B cell (primary cell): ENCODE measurements at regions not wholly inside any gene's neighbourhood (a gene's known extent, or its start where the extent isn't known, plus 50 kb on each side); places are given as distances from the start of the nearest gene placed in this dataset.
"Not testable (repeated sequence)": the region's sequence is repeated elsewhere in the genome, so short reads cannot be mapped to it uniquely, and the experiment has no call there.

Source experiments
- ATAC-seq: fragments of 200-7000 bp; cut with Tn5 transposase; one replicate; pipeline ENCODE4 v1.10.0; 2021; ENCODE audit warnings: low read depth, mild to moderate bottlenecking, moderate number of reproducible peaks, moderate library complexity
- CTCF ChIA-PET: fragments of 350-600 bp; sonication (Branson Sonifier 250); formaldehyde crosslinking; loops from one replicate; lab custom pipeline; 2021; ENCODE audit warnings: antibody characterized with exemption, inconsistent platforms; lab: Charles Lee
- POLR2A ChIA-PET: fragments of 350-600 bp; sonication (Branson Sonifier 250); formaldehyde crosslinking; loops from one replicate; lab custom pipeline; 2021; ENCODE audit warnings: antibody characterized with exemption; lab: Charles Lee
- DNase-seq: peaks from one replicate; pipeline ENCODE4 v3.0.0; 2013
- H2AFZ ChIP-seq: 2 replicates; pipeline ENCODE4 v1.6.1; 2012; ENCODE audit warnings: mild to moderate bottlenecking, low read depth, low read length; ENCODE audit not compliant: insufficient read depth, poor library complexity, severe bottlenecking
- H3K27ac ChIP-seq, 2 donors: 1 replicate in 1 of 2; 2 replicates in 1 of 2; pipeline ENCODE4 v1.5.1; 2012 to 2013; ENCODE audit warnings: low read length in 2 of 2, mild to moderate bottlenecking in 2 of 2, moderate library complexity in 1 of 2
- H3K27me3 ChIP-seq, 4 experiments: fragments of 200-600 bp in 1 of 4; sonication (generic) in 1 of 4; replicated peaks in 1 of 4; 1 replicate in 2 of 4; 2 replicates in 2 of 4; pipeline versions ENCODE4 v1.6.1 to v1.7.0; 2013 to 2016; ENCODE audit warnings: low read length in 3 of 4, mild to moderate bottlenecking in 2 of 4, mixed read lengths in 1 of 4, moderate library complexity in 1 of 4; ENCODE audit not compliant: insufficient read depth in 4 of 4, control insufficient read depth in 3 of 4; ENCODE audit errors: control extremely low read depth in 1 of 4
- H3K36me3 ChIP-seq, 2 experiments: replicated peaks in 1 of 2; 1 replicate in 1 of 2; 2 replicates in 1 of 2; pipeline versions ENCODE4 v1.6.1 to v1.7.1; 2013; ENCODE audit warnings: low read length in 1 of 2; ENCODE audit not compliant: insufficient read depth in 2 of 2, control insufficient read depth in 1 of 2; ENCODE audit errors: control extremely low read depth in 1 of 2, extremely low read depth in 1 of 2
- H3K4me1 ChIP-seq, 2 donors: fragments of 200-600 bp in 1 of 2; sonication (generic) in 1 of 2; 1 replicate in 1 of 2; 2 replicates in 1 of 2; pipeline versions ENCODE4 v1.5.1 to v1.6.1; 2013 to 2017; ENCODE audit warnings: low read length in 2 of 2; ENCODE audit not compliant: control insufficient read depth in 2 of 2, insufficient read depth in 2 of 2
- H3K4me2 ChIP-seq: replicated peaks from 2 replicates; pipeline ENCODE3; 2012; ENCODE audit warnings: mild to moderate bottlenecking, low read depth, low read length; ENCODE audit not compliant: poor library complexity, severe bottlenecking
- H3K4me3 ChIP-seq, 5 experiments: fragments of 200-600 bp in 1 of 5; sonication (generic) in 1 of 5; 1 replicate in 3 of 5; 2 replicates in 2 of 5; pipeline versions ENCODE4 v1.5.1 to v1.7.0; 2011 to 2016; ENCODE audit warnings: low read length in 4 of 5, mild to moderate bottlenecking in 4 of 5, low read depth in 2 of 5, control low read depth in 1 of 5, moderate library complexity in 1 of 5; ENCODE audit not compliant: insufficient read depth in 1 of 5; ENCODE audit errors: control extremely low read depth in 1 of 5, extremely low read depth in 1 of 5
- H3K79me2 ChIP-seq: fragments of 200-600 bp; sonication (generic); one replicate; pipeline ENCODE4 v1.6.0; 2016; ENCODE audit warnings: low read length; ENCODE audit not compliant: control insufficient read depth, insufficient read depth
- H3K9ac ChIP-seq: fragments of 200-600 bp; sonication (generic); 2 replicates; pipeline ENCODE4 v1.6.1; 2017; ENCODE audit warnings: mild to moderate bottlenecking, low read length, moderate library complexity
- H3K9me3 ChIP-seq, 3 donors: one replicate each; pipeline versions ENCODE4 v1.6.1 to v1.7.1; 2013; ENCODE audit warnings: low read length in 2 of 3; ENCODE audit not compliant: control insufficient read depth in 2 of 3, insufficient read depth in 1 of 3; ENCODE audit errors: control extremely low read depth in 1 of 3
- H4K20me1 ChIP-seq: 2 replicates; pipeline ENCODE4 v1.6.0; 2012; ENCODE audit warnings: mild to moderate bottlenecking, low read length; ENCODE audit not compliant: insufficient read depth, control insufficient read depth, poor library complexity, severe bottlenecking
- H3K27ac Mint-ChIP-seq: one replicate; pipeline ENCODE4 v1.8.0; 2021; ENCODE audit warnings: mixed read lengths
- H3K27me3 Mint-ChIP-seq: one replicate; pipeline ENCODE4 v1.8.0; 2021; ENCODE audit warnings: mixed read lengths
- H3K4me1 Mint-ChIP-seq: one replicate; pipeline ENCODE4 v1.8.0; 2021; ENCODE audit warnings: mixed read lengths
- H3K4me3 Mint-ChIP-seq: one replicate; pipeline ENCODE4 v1.8.0; 2021; ENCODE audit warnings: mixed read lengths
- H3K9me3 Mint-ChIP-seq: one replicate; pipeline ENCODE4 v1.8.0; 2022; ENCODE audit warnings: mixed read lengths; ENCODE audit not compliant: insufficient read depth
- WGBS: methylation state at CpG from one replicate; pipeline ENCODE4 v1.1.5; 2013; ENCODE audit warnings: missing lambda C conversion rate; ENCODE audit not compliant: insufficient coverage; 5-methylcytosine and 5-hydroxymethylcytosine counted together
- intact Hi-C: fragments of 100-400 bp; cut with micrococcal nuclease; formaldehyde crosslinking; loops from one replicate; pipeline ENCODE4 v1.10.0; 2022

GRCh38 chr12:9308745-9309144 is 100.5 kb upstream of the PZP start:
- H3K4me3 ChIP-seq, H3K4me1 Mint-ChIP-seq, H3K9me3 Mint-ChIP-seq, H4K20me1 ChIP-seq, H3K27ac Mint-ChIP-seq, CTCF ChIA-PET, POLR2A ChIA-PET, H3K36me3 ChIP-seq, H2AFZ ChIP-seq, H3K9me3 ChIP-seq, H3K27me3 ChIP-seq, H3K79me2 ChIP-seq, DNase-seq, intact Hi-C loops, H3K27ac ChIP-seq, H3K27me3 Mint-ChIP-seq, H3K4me3 Mint-ChIP-seq, H3K9ac ChIP-seq, H3K4me2 ChIP-seq, ATAC-seq, H3K4me1 ChIP-seq: not testable (repeated sequence)
- WGBS = no CpG with 5 or more reads among the region's 2 CpGs

GRCh38 chr12:9308163-9308562 is 100.0 kb upstream of the PZP start:
- CTCF ChIA-PET, ATAC-seq, POLR2A ChIA-PET, H3K79me2 ChIP-seq, H3K4me1 ChIP-seq, H3K9me3 ChIP-seq, H3K4me2 ChIP-seq, H3K27ac ChIP-seq, H3K4me3 ChIP-seq, H2AFZ ChIP-seq, H4K20me1 ChIP-seq, H3K4me1 Mint-ChIP-seq, intact Hi-C loops, H3K27ac Mint-ChIP-seq, H3K9ac ChIP-seq, H3K4me3 Mint-ChIP-seq, H3K36me3 ChIP-seq, H3K27me3 Mint-ChIP-seq, H3K27me3 ChIP-seq, H3K9me3 Mint-ChIP-seq, DNase-seq: not testable (repeated sequence)
- WGBS = no CpG with 5 or more reads among the region's 10 CpGs

- H3K27ac Mint-ChIP-seq, H3K27ac ChIP-seq, H3K27me3 Mint-ChIP-seq, H3K4me3 Mint-ChIP-seq, H2AFZ ChIP-seq, ATAC-seq, CTCF ChIA-PET, DNase-seq, H4K20me1 ChIP-seq, H3K4me1 ChIP-seq, H3K79me2 ChIP-seq, H3K9ac ChIP-seq, H3K36me3 ChIP-seq, H3K4me1 Mint-ChIP-seq, H3K9me3 Mint-ChIP-seq, H3K4me3 ChIP-seq, H3K4me2 ChIP-seq, intact Hi-C loops, H3K9me3 ChIP-seq, POLR2A ChIA-PET, H3K27me3 ChIP-seq: not testable (repeated sequence)
- 93% methylated on average over 3 of the region's 5 CpGs for WGBS
Measured at GRCh38 chr12:9307255-9307654, 99.1 kb upstream of the PZP start.

DNA sequence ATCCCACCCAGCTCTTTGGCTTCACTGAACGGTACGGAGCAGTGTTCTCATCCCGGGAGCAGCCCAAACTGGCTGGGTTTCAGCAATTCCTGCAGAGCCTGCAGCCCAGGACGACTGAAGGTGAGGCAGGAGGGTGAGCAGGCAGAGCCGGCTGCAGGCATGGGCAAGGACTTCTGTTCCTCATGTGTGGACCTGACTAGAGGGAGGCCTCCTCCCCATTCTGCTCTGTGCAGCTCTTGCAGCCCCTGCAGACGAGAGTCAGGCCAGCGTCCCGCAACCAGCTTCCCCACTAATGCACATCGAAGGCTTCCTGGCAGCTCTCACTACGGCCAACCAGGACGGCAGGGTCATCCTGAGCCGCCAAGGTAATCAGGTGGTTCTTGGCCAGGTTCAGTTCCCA is 97.8 kb upstream of the PZP start:
- ATAC-seq, CTCF ChIA-PET, H3K4me1 Mint-ChIP-seq, H3K4me3 ChIP-seq, H3K27ac Mint-ChIP-seq, H3K9ac ChIP-seq, H3K4me2 ChIP-seq, H3K9me3 Mint-ChIP-seq, H3K27ac ChIP-seq, H3K36me3 ChIP-seq, H3K4me3 Mint-ChIP-seq, H2AFZ ChIP-seq, H3K27me3 Mint-ChIP-seq, H3K79me2 ChIP-seq, POLR2A ChIA-PET, intact Hi-C loops, H3K4me1 ChIP-seq, H4K20me1 ChIP-seq, H3K9me3 ChIP-seq, DNase-seq, H3K27me3 ChIP-seq: not testable (repeated sequence)
- WGBS = 100% methylated on average over 1 of the region's 12 CpGs
